ENCODE measurements at regions not wholly inside any gene's neighbourhood (a gene's known extent, or its start where the extent isn't known, plus 50 kb on each side); places are given as distances from the start of the nearest gene placed in this dataset.

- Histone ChIP-seq H3K4me3 (no peak overlapping the region), H3K36me3 (ENCODE audit: low read depth) (no peaks in the 10 kb centered on the region), H3K27me3 (ENCODE audit: insufficient read depth, low read depth) (peaks cover 10% of the 10 kb centered on the region), H3K9me2 (ENCODE audit: insufficient read depth) (no peaks in the 10 kb centered on the region), H3K4me1 (replicated peaks; ENCODE audit: insufficient read depth) (no peaks in the 10 kb centered on the region), H3K9me3 (ENCODE audit: insufficient read depth, low read depth) (no peaks in the 10 kb centered on the region), H3K27ac (no peak overlapping the region), H4K20me1 (ENCODE audit: insufficient read depth) (no peaks in the 10 kb centered on the region), H3K79me2 (ENCODE audit: low read depth) (no peaks in the 10 kb centered on the region), H2AFZ (no peak overlapping the region), H3F3A (ENCODE audit: insufficient read depth, low read depth) (no peaks in the 10 kb centered on the region), H3K4me2 (no peak overlapping the region)
- DNase-seq, result no peak
- TF ChIP-seq EZH2 (IDR thresholded peaks at IDR 0.05; ENCODE audit: low read depth), result no peak
- TF ChIP-seq CTCF (conservative IDR thresholded peaks at IDR 0.05), result no peak
- no TSS peak for BruUV-seq (replicated peaks)
- ChIA-PET CTCF (no interaction called here), POLR2A (ENCODE audit: unreplicated experiment) (no interaction called here)
- intact Hi-C loops (cut with micrococcal nuclease; ENCODE audit: unreplicated experiment), result no loop called here
Observed at GRCh38 chr2:88245109-88245508, 75.0 kb downstream of the THNSL2 start.

DNA sequence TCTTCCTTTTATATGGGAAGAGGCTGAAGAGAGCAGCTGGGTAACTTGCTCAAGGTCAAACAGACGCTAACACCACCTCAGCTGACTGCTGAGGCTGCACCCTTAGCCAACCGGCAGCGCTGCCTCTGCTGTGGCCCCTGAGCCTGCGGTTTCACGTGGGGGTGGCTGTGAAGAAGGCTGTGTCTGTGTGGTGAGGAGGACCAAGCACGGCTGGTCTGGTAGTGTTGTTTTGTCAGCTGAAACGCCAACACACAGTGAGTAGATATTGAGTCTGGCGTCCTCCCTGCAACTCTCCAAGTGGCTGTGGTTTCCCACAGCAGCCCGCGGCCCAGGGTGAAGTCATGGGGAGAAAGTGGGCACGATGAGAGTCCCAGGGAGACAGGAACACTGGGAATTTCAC, 69.6 kb downstream of the THNSL2 start:
- ChIA-PET CTCF (no interaction called here), POLR2A (ENCODE audit: unreplicated experiment) (no interaction called here)
- Histone ChIP-seq H3K27ac (no peak overlapping the region), H3K4me3 (no peak overlapping the region), H3K36me3 (ENCODE audit: low read depth) (no peaks in the 10 kb centered on the region), H2AFZ (no peak overlapping the region), H3K27me3 (ENCODE audit: insufficient read depth, low read depth) (peaks cover 13% of the 10 kb centered on the region; the same call in 1 of the 2 replicates), H3K4me1 (replicated peaks; ENCODE audit: insufficient read depth) (no peaks in the 10 kb centered on the region), H3K4me2 (no peak overlapping the region), H3F3A (ENCODE audit: insufficient read depth, low read depth) (no peaks in the 10 kb centered on the region), H4K20me1 (ENCODE audit: insufficient read depth) (no peaks in the 10 kb centered on the region), H3K79me2 (ENCODE audit: low read depth) (no peaks in the 10 kb centered on the region), H3K9me2 (ENCODE audit: insufficient read depth) (no peaks in the 10 kb centered on the region), H3K9me3 (ENCODE audit: insufficient read depth, low read depth) (no peaks in the 10 kb centered on the region)
- intact Hi-C loops (cut with micrococcal nuclease; ENCODE audit: unreplicated experiment), result no loop called here
- BruUV-seq (replicated peaks), result no TSS peak
- no peak for DNase-seq
- no peak for TF ChIP-seq EZH2 (IDR thresholded peaks at IDR 0.05; ENCODE audit: low read depth)
- no peak for TF ChIP-seq CTCF (conservative IDR thresholded peaks at IDR 0.05)

GRCh38 chr2:88236666-88237065, 66.5 kb downstream of the THNSL2 start:
- Histone ChIP-seq H3K4me2 (no peak overlapping the region), H3K4me1 (replicated peaks; ENCODE audit: insufficient read depth) (no peaks in the 10 kb centered on the region), H3K9me3 (ENCODE audit: insufficient read depth, low read depth) (no peaks in the 10 kb centered on the region), H3K36me3 (ENCODE audit: low read depth) (no peaks in the 10 kb centered on the region), H3K79me2 (ENCODE audit: low read depth) (no peaks in the 10 kb centered on the region), H3K27me3 (ENCODE audit: insufficient read depth, low read depth) (peaks cover 13% of the 10 kb centered on the region; the same call in 1 of the 2 replicates), H4K20me1 (ENCODE audit: insufficient read depth) (no peaks in the 10 kb centered on the region), H3F3A (ENCODE audit: insufficient read depth, low read depth) (no peaks in the 10 kb centered on the region), H3K27ac (no peak overlapping the region), H3K9me2 (ENCODE audit: insufficient read depth) (no peaks in the 10 kb centered on the region), H3K4me3 (no peak overlapping the region), H2AFZ (no peak overlapping the region)
- BruUV-seq (replicated peaks), result no TSS peak
- intact Hi-C loops (cut with micrococcal nuclease; ENCODE audit: unreplicated experiment), result no loop called here
- TF ChIP-seq EZH2 (IDR thresholded peaks at IDR 0.05; ENCODE audit: low read depth) (no peak), CTCF (conservative IDR thresholded peaks at IDR 0.05) (no peak)
- CTCF ChIA-PET, result interaction anchor here (0.5 kb wide), 1 partner anchor 407 kb away, joined by 9 read pairs; no protein-coding TSS in a partner anchor
- no peak for DNase-seq
- POLR2A ChIA-PET (ENCODE audit: unreplicated experiment), result no interaction called here
